ENCODE measurements at regions not wholly inside any gene's neighbourhood (a gene's known extent, or its start where the extent isn't known, plus 50 kb on each side); places are given as distances from the start of the nearest gene placed in this dataset.

DNA sequence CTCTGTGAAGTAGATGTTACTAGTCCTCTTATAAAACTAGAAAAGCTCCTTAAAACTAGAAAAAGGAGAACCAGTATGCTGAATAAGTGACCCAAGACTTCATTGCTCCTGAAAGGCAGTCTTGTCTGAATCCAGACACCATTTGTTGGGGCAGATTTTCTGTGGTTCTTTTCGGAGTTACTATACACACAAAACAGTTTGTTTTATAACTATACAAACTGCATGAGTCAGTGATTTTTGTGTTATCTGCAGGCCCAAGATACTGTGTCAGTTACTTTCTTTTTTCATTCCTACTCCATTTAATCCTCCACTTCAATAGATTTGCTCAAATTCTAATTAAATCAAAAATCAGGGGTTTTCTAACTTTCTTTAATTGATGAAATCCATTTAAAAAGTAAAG is 244.6 kb downstream of the ARPP21 start:
- Mint-ChIP-seq H3K27ac (no peak overlapping the region), H3K9me3 (peaks cover 5 to 18% (median 5%) of the 10 kb centered on the region in 3 donors), H3K27me3 (no peaks in the 10 kb centered on the region), H3K4me3 (no peak overlapping the region), H3K4me1 (no peaks in the 10 kb centered on the region), H3K36me3 (no peaks in the 10 kb centered on the region)
- Histone ChIP-seq H3K36me3 (ENCODE audit: control insufficient read depth in 2 of 2, extremely low read depth in 1 of 2, insufficient read depth in 1 of 2, low read length in 1 of 2) (no peaks in the 10 kb centered on the region), H3K27me3 (replicated peaks in 1 of 2; ENCODE audit: control insufficient read depth in 2 of 2, extremely low read depth in 1 of 2, insufficient read depth in 2 of 2, low read length in 1 of 2) (no peaks in the 10 kb centered on the region), H3K4me1 (ENCODE audit: control insufficient read depth in 1 of 2, extremely low read depth in 1 of 2, insufficient read depth in 2 of 2, low read length in 2 of 2) (no peaks in the 10 kb centered on the region), H3K27ac (ENCODE audit: low read length) (no peak overlapping the region), H3K4me3 (ENCODE audit: control insufficient read depth in 1 of 2, extremely low read depth in 1 of 2, low read length in 1 of 2) (no peak overlapping the region), H3K9me3 (no peaks in the 10 kb centered on the region)
- 80% methylated on average over 1 of the region's 1 CpG for WGBS (ENCODE audit: insufficient coverage)
- DNase-seq: no peak
- ChIA-PET POLR2A (no interaction called here), CTCF (interaction anchor here in 1 of 2 donors (0.6 kb wide), 1 partner anchor 1631 kb away, joined by 3 read pairs; no protein-coding TSS in a partner anchor)
- no peak for ATAC-seq (replicated peaks in 1 of 4)

DNA sequence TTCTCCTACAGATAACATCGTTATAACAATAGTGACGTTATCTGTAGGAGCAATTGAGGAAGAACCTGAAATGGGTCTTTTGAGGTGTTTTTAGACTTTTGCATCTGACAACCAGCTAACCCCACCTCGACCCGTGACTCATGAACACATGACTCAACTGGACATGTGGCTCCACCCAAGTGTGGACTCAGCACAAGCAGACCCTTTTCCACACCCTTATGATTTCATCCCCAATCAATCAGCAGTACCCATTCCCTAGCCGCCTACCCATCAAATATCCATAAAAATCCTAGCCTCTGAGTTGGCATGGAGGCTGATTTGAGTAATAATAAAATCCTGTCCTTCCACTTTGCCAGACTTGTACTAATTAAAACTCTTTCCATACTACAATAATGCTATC is 255.4 kb downstream of the ARPP21 start:
- Mint-ChIP-seq H3K4me3 (no peak overlapping the region), H3K36me3 (no peaks in the 10 kb centered on the region), H3K4me1 (no peaks in the 10 kb centered on the region), H3K9me3 (no peaks in the 10 kb centered on the region), H3K27me3 (no peaks in the 10 kb centered on the region), H3K27ac (no peak overlapping the region)
- POLR2A ChIA-PET: no interaction called here
- no peak overlapping the region for H3K27ac ChIP-seq (ENCODE audit: low read length)
- H3K4me3 ChIP-seq (ENCODE audit: control insufficient read depth in 1 of 2, extremely low read depth in 1 of 2, low read length in 1 of 2): no peak overlapping the region
- H3K4me1 ChIP-seq (ENCODE audit: control insufficient read depth in 1 of 2, extremely low read depth in 1 of 2, insufficient read depth in 2 of 2, low read length in 2 of 2): no peaks in the 10 kb centered on the region
- CTCF ChIA-PET: no interaction called here
- H3K27me3 ChIP-seq (replicated peaks in 1 of 2; ENCODE audit: control insufficient read depth in 2 of 2, extremely low read depth in 1 of 2, insufficient read depth in 2 of 2, low read length in 1 of 2): no peaks in the 10 kb centered on the region
- no peaks in the 10 kb centered on the region for H3K36me3 ChIP-seq (ENCODE audit: control insufficient read depth in 2 of 2, extremely low read depth in 1 of 2, insufficient read depth in 1 of 2, low read length in 1 of 2)
- no peak for ATAC-seq (replicated peaks in 1 of 4)
- DNase-seq: no peak
- 64% methylated on average over 2 of the region's 5 CpGs for WGBS (ENCODE audit: insufficient coverage)
- no peaks in the 10 kb centered on the region for H3K9me3 ChIP-seq

DNA sequence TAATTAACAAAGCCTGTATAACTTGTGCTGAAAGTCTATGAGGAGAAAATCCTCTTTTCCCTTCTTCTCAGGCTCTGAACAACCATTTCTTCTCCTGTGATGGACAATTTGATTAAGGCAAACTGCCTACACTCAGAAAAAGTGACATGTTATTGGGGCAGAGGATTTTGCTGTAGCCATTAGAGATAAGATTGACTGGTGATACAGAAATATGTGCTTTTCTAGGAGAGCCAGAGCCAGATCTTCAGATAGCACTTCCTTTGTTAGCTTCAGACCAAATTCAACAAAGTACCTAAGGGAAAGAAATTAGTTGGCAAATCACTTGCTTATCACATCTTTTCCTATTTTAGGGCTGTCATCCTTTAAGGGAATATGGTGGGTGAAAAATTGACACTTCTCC is 259.9 kb downstream of the ARPP21 start:
- POLR2A ChIA-PET: no interaction called here
- Histone ChIP-seq H3K27me3 (replicated peaks in 1 of 2; ENCODE audit: control insufficient read depth in 2 of 2, extremely low read depth in 1 of 2, insufficient read depth in 2 of 2, low read length in 1 of 2) (no peaks in the 10 kb centered on the region), H3K4me3 (ENCODE audit: control insufficient read depth in 1 of 2, extremely low read depth in 1 of 2, low read length in 1 of 2) (no peak overlapping the region), H3K4me1 (ENCODE audit: control insufficient read depth in 1 of 2, extremely low read depth in 1 of 2, insufficient read depth in 2 of 2, low read length in 2 of 2) (no peaks in the 10 kb centered on the region), H3K9me3 (no peaks in the 10 kb centered on the region), H3K27ac (ENCODE audit: low read length) (no peak overlapping the region), H3K36me3 (ENCODE audit: control insufficient read depth in 2 of 2, extremely low read depth in 1 of 2, insufficient read depth in 1 of 2, low read length in 1 of 2) (no peaks in the 10 kb centered on the region)
- no peaks in the 10 kb centered on the region for H3K9me3 Mint-ChIP-seq
- CTCF ChIA-PET: no interaction called here
- no peaks in the 10 kb centered on the region for H3K27me3 Mint-ChIP-seq
- H3K4me3 Mint-ChIP-seq: no peak overlapping the region
- H3K36me3 Mint-ChIP-seq: no peaks in the 10 kb centered on the region
- ATAC-seq (replicated peaks in 1 of 4): no peak
- no peak overlapping the region for H3K27ac Mint-ChIP-seq
- no peak for DNase-seq
- no peaks in the 10 kb centered on the region for H3K4me1 Mint-ChIP-seq

GRCh38 chr3:35900079-35900478 is 260.8 kb downstream of the ARPP21 start:
- Mint-ChIP-seq H3K4me1 (no peaks in the 10 kb centered on the region), H3K4me3 (no peak overlapping the region), H3K27me3 (no peaks in the 10 kb centered on the region), H3K36me3 (no peaks in the 10 kb centered on the region), H3K9me3 (no peaks in the 10 kb centered on the region), H3K27ac (no peak overlapping the region)
- Histone ChIP-seq H3K36me3 (ENCODE audit: control insufficient read depth in 2 of 2, extremely low read depth in 1 of 2, insufficient read depth in 1 of 2, low read length in 1 of 2) (no peaks in the 10 kb centered on the region), H3K27ac (ENCODE audit: low read length) (no peak overlapping the region), H3K4me1 (ENCODE audit: control insufficient read depth in 1 of 2, extremely low read depth in 1 of 2, insufficient read depth in 2 of 2, low read length in 2 of 2) (no peaks in the 10 kb centered on the region), H3K4me3 (ENCODE audit: control insufficient read depth in 1 of 2, extremely low read depth in 1 of 2, low read length in 1 of 2) (no peak overlapping the region), H3K9me3 (no peaks in the 10 kb centered on the region), H3K27me3 (replicated peaks in 1 of 2; ENCODE audit: control insufficient read depth in 2 of 2, extremely low read depth in 1 of 2, insufficient read depth in 2 of 2, low read length in 1 of 2) (no peaks in the 10 kb centered on the region)
- POLR2A ChIA-PET: no interaction called here
- CTCF ChIA-PET: no interaction called here
- ATAC-seq (replicated peaks in 1 of 4) (no peak), DNase-seq (no peak)
- WGBS (ENCODE audit: insufficient coverage): no CpG with 5 or more reads among the region's 3 CpGs

DNA sequence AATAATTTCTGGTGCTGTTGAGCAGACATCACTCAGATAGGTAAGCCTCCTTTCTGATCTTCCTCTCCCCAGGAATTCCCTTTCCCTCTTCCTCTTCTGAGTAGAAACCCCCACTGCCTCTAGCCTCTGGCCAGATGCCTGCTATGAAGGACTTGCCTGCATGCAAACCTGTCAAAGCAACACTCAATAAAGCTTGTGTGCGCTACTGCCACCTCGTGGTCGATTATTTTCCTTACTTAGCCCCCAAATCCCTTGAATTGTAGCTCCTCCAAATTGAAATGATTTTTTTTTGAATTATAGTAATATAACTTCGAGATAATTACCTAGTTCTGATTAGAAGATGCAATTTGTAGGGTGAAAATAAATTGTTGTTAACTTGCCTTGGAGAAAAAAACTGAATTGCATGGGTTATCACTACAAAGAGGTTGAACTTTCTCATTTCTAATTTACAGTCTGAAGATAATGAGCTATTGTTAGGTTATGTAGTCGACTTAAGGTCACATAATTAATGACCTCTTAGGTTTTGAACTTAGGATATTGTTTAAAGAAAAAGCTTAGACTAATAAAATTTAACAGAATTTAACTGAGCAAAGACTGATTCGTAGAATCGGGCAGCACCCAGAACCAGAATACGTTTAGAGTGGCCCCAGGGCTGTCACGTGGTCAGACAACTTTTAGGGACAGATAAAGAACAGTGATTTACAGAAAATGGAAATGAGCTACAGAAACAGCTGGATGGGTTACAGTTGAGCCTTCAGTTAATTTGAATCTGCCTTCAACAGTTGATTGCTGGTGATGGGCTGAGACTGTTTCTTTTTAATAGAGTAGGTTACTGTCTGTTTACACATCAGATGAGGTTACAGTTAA is 269.3 kb downstream of the ARPP21 start:
- CTCF ChIA-PET: interaction anchor here (0.6 to 1.3 kb wide), 6 partner anchors 10 to 1772 kb away, joined by 3 to 5 read pairs (median 4); no protein-coding TSS in a partner anchor
- Mint-ChIP-seq H3K27ac (no peak overlapping the region), H3K27me3 (peaks cover 0 to 1% of the 10 kb centered on the region in 2 donors), H3K36me3 (no peaks in the 10 kb centered on the region), H3K4me1 (no peaks in the 10 kb centered on the region), H3K9me3 (no peaks in the 10 kb centered on the region), H3K4me3 (no peak overlapping the region)
- no peak overlapping the region for H3K4me3 ChIP-seq (ENCODE audit: control insufficient read depth in 1 of 2, extremely low read depth in 1 of 2, low read length in 1 of 2)
- DNase-seq (peak in 23 of 35 experiments; percentile 1 to 60 (median 20)), ATAC-seq (replicated peaks in 1 of 4) (no peak)
- H3K27ac ChIP-seq (ENCODE audit: low read length): no peak overlapping the region
- no peaks in the 10 kb centered on the region for H3K9me3 ChIP-seq
- H3K4me1 ChIP-seq (ENCODE audit: control insufficient read depth in 1 of 2, extremely low read depth in 1 of 2, insufficient read depth in 2 of 2, low read length in 2 of 2): no peaks in the 10 kb centered on the region
- 76% methylated on average over 3 of the region's 9 CpGs for WGBS (ENCODE audit: insufficient coverage)
- H3K27me3 ChIP-seq (replicated peaks in 1 of 2; ENCODE audit: control insufficient read depth in 2 of 2, extremely low read depth in 1 of 2, insufficient read depth in 2 of 2, low read length in 1 of 2): no peaks in the 10 kb centered on the region
- H3K36me3 ChIP-seq (ENCODE audit: control insufficient read depth in 2 of 2, extremely low read depth in 1 of 2, insufficient read depth in 1 of 2, low read length in 1 of 2): no peaks in the 10 kb centered on the region
- POLR2A ChIA-PET: no interaction called here

DNA sequence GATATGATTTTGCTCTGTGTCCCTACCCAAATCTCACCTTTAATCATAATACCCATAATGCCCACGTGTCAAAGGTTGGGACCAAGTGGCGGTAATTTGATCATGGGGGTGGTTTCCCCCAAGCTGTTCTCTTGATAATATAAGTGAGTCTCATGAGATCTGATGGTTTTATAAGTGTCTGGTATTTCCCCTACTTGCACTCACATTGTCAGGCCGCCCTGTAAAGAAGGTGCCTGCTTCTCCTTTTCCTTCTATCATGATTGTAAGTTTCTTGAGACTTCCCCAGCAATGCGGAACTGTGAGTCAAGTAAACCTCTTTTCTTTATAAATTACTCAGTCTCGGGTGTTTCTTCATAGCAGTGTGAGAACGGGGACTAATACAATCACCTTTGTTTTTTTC is 279.8 kb downstream of the ARPP21 start:
- H3K9me3 Mint-ChIP-seq: peaks cover 3 to 10% (median 6%) of the 10 kb centered on the region in 3 donors
- Histone ChIP-seq H3K4me3 (ENCODE audit: control insufficient read depth in 1 of 2, extremely low read depth in 1 of 2, low read length in 1 of 2) (no peak overlapping the region), H3K4me1 (ENCODE audit: control insufficient read depth in 1 of 2, extremely low read depth in 1 of 2, insufficient read depth in 2 of 2, low read length in 2 of 2) (no peaks in the 10 kb centered on the region), H3K27ac (ENCODE audit: low read length) (no peak overlapping the region), H3K36me3 (ENCODE audit: control insufficient read depth in 2 of 2, extremely low read depth in 1 of 2, insufficient read depth in 1 of 2, low read length in 1 of 2) (no peaks in the 10 kb centered on the region), H3K27me3 (replicated peaks in 1 of 2; ENCODE audit: control insufficient read depth in 2 of 2, extremely low read depth in 1 of 2, insufficient read depth in 2 of 2, low read length in 1 of 2) (no peaks in the 10 kb centered on the region), H3K9me3 (no peaks in the 10 kb centered on the region)
- CTCF ChIA-PET: no interaction called here
- POLR2A ChIA-PET: no interaction called here
- H3K36me3 Mint-ChIP-seq: no peaks in the 10 kb centered on the region
- H3K4me3 Mint-ChIP-seq: no peak overlapping the region
- H3K27ac Mint-ChIP-seq: no peak overlapping the region
- DNase-seq: no peak
- WGBS (ENCODE audit: insufficient coverage): no CpG with 5 or more reads among the region's 6 CpGs
- no peak for ATAC-seq (replicated peaks in 1 of 4)
- H3K27me3 Mint-ChIP-seq: no peaks in the 10 kb centered on the region
- no peaks in the 10 kb centered on the region for H3K4me1 Mint-ChIP-seq
